SK-N-SH (cell line): ENCODE measurements at regions not wholly inside any gene's neighbourhood (a gene's known extent, or its start where the extent isn't known, plus 50 kb on each side); places are given as distances from the start of the nearest gene placed in this dataset.

Experiments used
- CTCF ChIA-PET: fragments of 300-600, 350-600 bp; formaldehyde crosslinking; extraction: SDS; loops from one replicate; lab custom pipeline; 2021; lab: Yijun Ruan, JAX
- POLR2A ChIA-PET: fragments of 350-600 bp; sonication (Branson Sonifier 250); formaldehyde crosslinking; extraction: SDS; loops from one replicate; lab custom pipeline; 2020; ENCODE audit warnings: antibody characterized with exemption, inconsistent platforms; lab: Yijun Ruan, JAX
- DNase-seq: peaks from one replicate; pipeline ENCODE4 v3.0.0; 2012
- H2AFZ ChIP-seq: fragments of 200-600 bp; sonication (generic); 2 replicates; pipeline ENCODE4 v1.8.1; 2016; ENCODE audit warnings: antibody characterized with exemption, mild to moderate bottlenecking, low read depth
- H3F3A ChIP-seq: fragments of 200-600 bp; sonication (generic); replicated peaks from 2 replicates; pipeline ENCODE3; 2016; ENCODE audit warnings: antibody characterized with exemption, mild to moderate bottlenecking; ENCODE audit not compliant: insufficient read depth
- H3K27ac ChIP-seq, 2 experiments: fragments of 200-500 bp in 1 of 2; fragments of 200-600 bp in 1 of 2; sonication (Bioruptor generic) in 1 of 2; sonication (generic), shearing (Covaris generic) in 1 of 2; 2 replicates each; pipeline versions ENCODE4 v1.5.1 to v1.6.1; 2014 to 2016; ENCODE audit warnings: low read depth in 2 of 2, inconsistent platforms in 1 of 2, low read length in 1 of 2, mild to moderate bottlenecking in 1 of 2, mixed read lengths in 1 of 2
- H3K27me3 ChIP-seq: fragments of 200-600 bp; sonication (generic), shearing (Covaris generic); 2 replicates; pipeline ENCODE4 v1.6.1; 2016; ENCODE audit warnings: mixed run types; ENCODE audit not compliant: insufficient read depth
- H3K36me3 ChIP-seq, 2 experiments: fragments of 200-500 bp in 1 of 2; fragments of 200-600 bp in 1 of 2; sonication (Bioruptor generic) in 1 of 2; sonication (generic) in 1 of 2; replicated peaks in 1 of 2; 2 replicates each; pipeline versions ENCODE3 to v1.5.1; 2014 to 2016; ENCODE audit warnings: low read length in 1 of 2, mild to moderate bottlenecking in 1 of 2; ENCODE audit not compliant: insufficient read depth in 2 of 2, control insufficient read depth in 1 of 2
- H3K4me1 ChIP-seq, 2 experiments: fragments of 200-500 bp in 1 of 2; fragments of 200-600 bp in 1 of 2; sonication (Bioruptor generic) in 1 of 2; sonication (generic), shearing (Covaris generic) in 1 of 2; 2 replicates each; pipeline versions ENCODE4 v1.5.1 to v1.6.1; 2014 to 2016; ENCODE audit warnings: low read depth in 1 of 2, low read length in 1 of 2, mixed run types in 1 of 2; ENCODE audit not compliant: insufficient read depth in 2 of 2, control insufficient read depth in 1 of 2
- H3K4me2 ChIP-seq: fragments of 200-600 bp; sonication (generic), shearing (Covaris generic); 2 replicates; pipeline ENCODE4 v1.6.1; 2017; ENCODE audit warnings: mixed run types
- H3K4me3 ChIP-seq, 2 experiments: fragments of 200-500 bp in 1 of 2; fragments of 200-600 bp in 1 of 2; sonication (Bioruptor generic) in 1 of 2; sonication (generic), shearing (Covaris generic) in 1 of 2; 2 replicates each; pipeline versions ENCODE4 v1.5.1 to v1.8.1; 2014 to 2016; ENCODE audit warnings: low read depth in 2 of 2, inconsistent platforms in 1 of 2, low read length in 1 of 2, mild to moderate bottlenecking in 1 of 2, mixed read lengths in 1 of 2, moderate library complexity in 1 of 2
- H3K79me2 ChIP-seq: fragments of 200-600 bp; sonication (generic); 2 replicates; pipeline ENCODE4 v1.8.1; 2017; ENCODE audit warnings: mild to moderate bottlenecking; ENCODE audit not compliant: insufficient read depth
- H3K9ac ChIP-seq: fragments of 200-600 bp; sonication (generic); 2 replicates; pipeline ENCODE4 v1.6.1; 2017; ENCODE audit warnings: mixed run types
- H3K9me2 ChIP-seq: fragments of 200-600 bp; sonication (generic); 2 replicates; pipeline ENCODE4 v1.6.1; 2017; ENCODE audit warnings: mixed run types
- H3K9me3 ChIP-seq: fragments of 200-600 bp; sonication (generic); 2 replicates; pipeline ENCODE4 v1.6.1; 2017; ENCODE audit warnings: mixed run types, mild to moderate bottlenecking, moderate library complexity
- H4K20me1 ChIP-seq: fragments of 200-600 bp; sonication (generic); 2 replicates; pipeline ENCODE4 v1.6.1; 2017; ENCODE audit warnings: mild to moderate bottlenecking, mixed run types; ENCODE audit not compliant: insufficient read depth
- EP300 ChIP-seq, 2 experiments: IDR thresholded peaks; 2 replicates each; pipeline versions ENCODE4 v1.4.0 to v1.6.1; 2012; ENCODE audit warnings: borderline replicate concordance in 1 of 2, low read depth in 1 of 2, low read length in 1 of 2
- NFIC ChIP-seq: IDR thresholded peaks from 2 replicates; pipeline ENCODE4 v1.4.0; 2012; ENCODE audit warnings: borderline replicate concordance
- NRF1 ChIP-seq: IDR thresholded peaks from 2 replicates; pipeline ENCODE4 v1.6.1; 2012; ENCODE audit warnings: low read depth, mild to moderate bottlenecking, low read length
- POLR2AphosphoS5 ChIP-seq: IDR thresholded peaks from 2 replicates; pipeline ENCODE4 v1.6.1; 2012; ENCODE audit warnings: low read depth, low read length
- RFX5 ChIP-seq: IDR thresholded peaks from 2 replicates; pipeline ENCODE4 v1.6.1; 2012; ENCODE audit warnings: mild to moderate bottlenecking, improper control_type of control experiment, low read length
- SIN3A ChIP-seq: IDR thresholded peaks from 2 replicates; pipeline ENCODE4 v1.6.1; 2012; ENCODE audit warnings: low read depth, mild to moderate bottlenecking, low read length, moderate library complexity, borderline replicate concordance
- TAF1 ChIP-seq: IDR thresholded peaks from 2 replicates; pipeline ENCODE4 v1.6.1; 2012; ENCODE audit warnings: low read depth, mild to moderate bottlenecking, low read length, moderate library complexity, borderline replicate concordance
- YY1 ChIP-seq: IDR thresholded peaks from 2 replicates; pipeline ENCODE4 v1.4.0; 2012; ENCODE audit warnings: low read depth, mild to moderate bottlenecking
- WGBS: methylation state at CpG from one replicate; pipeline ENCODE4 v1.1.6; 2017; ENCODE audit warnings: low lambda C conversion rate; 5-methylcytosine and 5-hydroxymethylcytosine counted together
- TF ChIP-seq, protein P1 (sequence below): fragments of 150-350 bp; IDR thresholded peaks from 2 replicates; pipeline ENCODE4 v1.6.1; 2017; ENCODE audit warnings: antibody characterized with exemption, low read length, low read depth, borderline replicate concordance
- TF ChIP-seq, protein P2 (sequence below): IDR thresholded peaks from 2 replicates; pipeline ENCODE4 v1.4.0; 2012; ENCODE audit warnings: low read depth
- TF ChIP-seq, protein P3 (sequence below): fragments of 200-600 bp; sonication (generic); IDR thresholded peaks from 2 replicates; pipeline ENCODE4 v1.6.1; 2017; ENCODE audit warnings: antibody characterized with exemption, mild to moderate bottlenecking, moderate library complexity
- TF ChIP-seq, protein P4 (sequence below): fragments of 150-350 bp; IDR thresholded peaks from 2 replicates; pipeline ENCODE4 v1.6.1; 2016; ENCODE audit warnings: mild to moderate bottlenecking, low read depth, low read length
- TF ChIP-seq, protein P5 (sequence below): IDR thresholded peaks from 2 replicates; pipeline ENCODE4 v1.6.1; 2012; ENCODE audit warnings: mild to moderate bottlenecking, low read depth, low read length, moderate library complexity

DNA sequence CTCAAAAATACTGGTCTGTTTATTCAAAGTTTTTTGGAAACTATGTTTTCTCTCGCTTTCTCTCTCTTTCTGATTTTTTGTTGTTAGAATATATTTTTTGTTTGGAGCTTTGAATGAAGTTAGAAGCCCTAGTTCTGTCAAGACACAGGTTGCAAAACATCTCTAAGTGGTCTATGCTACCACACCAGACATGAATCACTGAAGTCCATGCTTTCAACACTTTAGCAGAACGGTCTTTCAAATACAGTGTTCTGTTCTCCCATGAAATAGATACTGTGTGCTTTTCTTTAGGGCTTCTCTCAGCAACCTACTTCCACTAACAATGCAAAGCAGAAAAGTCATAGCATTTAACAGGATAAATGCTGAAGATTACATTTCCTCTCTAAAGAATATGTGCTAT, 392.5 kb downstream of the TMEM167A start:
- H3K4me3 ChIP-seq = no peak overlapping the region
- no peaks in the 10 kb centered on the region for H3K79me2 ChIP-seq
- no peaks in the 10 kb centered on the region for H4K20me1 ChIP-seq
- no peaks in the 10 kb centered on the region for H3K27me3 ChIP-seq
- no peak overlapping the region for H3K4me2 ChIP-seq
- H3K27ac ChIP-seq = no peak overlapping the region
- TF ChIP-seq EP300 (IDR thresholded peaks at IDR 0.05; ENCODE audit: borderline replicate concordance in 1 of 2, low read depth in 1 of 2, low read length in 1 of 2) (no peak), NFIC (no peak), SIN3A (no peak), YY1 (no peak), POLR2AphosphoS5 (no peak), RFX5 (no peak), TAF1 (no peak), NRF1 (no peak)
- TF ChIP-seq, protein P1, sequence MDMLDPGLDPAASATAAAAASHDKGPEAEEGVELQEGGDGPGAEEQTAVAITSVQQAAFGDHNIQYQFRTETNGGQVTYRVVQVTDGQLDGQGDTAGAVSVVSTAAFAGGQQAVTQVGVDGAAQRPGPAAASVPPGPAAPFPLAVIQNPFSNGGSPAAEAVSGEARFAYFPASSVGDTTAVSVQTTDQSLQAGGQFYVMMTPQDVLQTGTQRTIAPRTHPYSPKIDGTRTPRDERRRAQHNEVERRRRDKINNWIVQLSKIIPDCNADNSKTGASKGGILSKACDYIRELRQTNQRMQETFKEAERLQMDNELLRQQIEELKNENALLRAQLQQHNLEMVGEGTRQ = no peak
- TF ChIP-seq, protein P2, sequence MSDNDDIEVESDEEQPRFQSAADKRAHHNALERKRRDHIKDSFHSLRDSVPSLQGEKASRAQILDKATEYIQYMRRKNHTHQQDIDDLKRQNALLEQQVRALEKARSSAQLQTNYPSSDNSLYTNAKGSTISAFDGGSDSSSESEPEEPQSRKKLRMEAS = no peak
- TF ChIP-seq, protein P3, sequence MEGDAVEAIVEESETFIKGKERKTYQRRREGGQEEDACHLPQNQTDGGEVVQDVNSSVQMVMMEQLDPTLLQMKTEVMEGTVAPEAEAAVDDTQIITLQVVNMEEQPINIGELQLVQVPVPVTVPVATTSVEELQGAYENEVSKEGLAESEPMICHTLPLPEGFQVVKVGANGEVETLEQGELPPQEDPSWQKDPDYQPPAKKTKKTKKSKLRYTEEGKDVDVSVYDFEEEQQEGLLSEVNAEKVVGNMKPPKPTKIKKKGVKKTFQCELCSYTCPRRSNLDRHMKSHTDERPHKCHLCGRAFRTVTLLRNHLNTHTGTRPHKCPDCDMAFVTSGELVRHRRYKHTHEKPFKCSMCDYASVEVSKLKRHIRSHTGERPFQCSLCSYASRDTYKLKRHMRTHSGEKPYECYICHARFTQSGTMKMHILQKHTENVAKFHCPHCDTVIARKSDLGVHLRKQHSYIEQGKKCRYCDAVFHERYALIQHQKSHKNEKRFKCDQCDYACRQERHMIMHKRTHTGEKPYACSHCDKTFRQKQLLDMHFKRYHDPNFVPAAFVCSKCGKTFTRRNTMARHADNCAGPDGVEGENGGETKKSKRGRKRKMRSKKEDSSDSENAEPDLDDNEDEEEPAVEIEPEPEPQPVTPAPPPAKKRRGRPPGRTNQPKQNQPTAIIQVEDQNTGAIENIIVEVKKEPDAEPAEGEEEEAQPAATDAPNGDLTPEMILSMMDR = no peak
- TF ChIP-seq, protein P4, sequence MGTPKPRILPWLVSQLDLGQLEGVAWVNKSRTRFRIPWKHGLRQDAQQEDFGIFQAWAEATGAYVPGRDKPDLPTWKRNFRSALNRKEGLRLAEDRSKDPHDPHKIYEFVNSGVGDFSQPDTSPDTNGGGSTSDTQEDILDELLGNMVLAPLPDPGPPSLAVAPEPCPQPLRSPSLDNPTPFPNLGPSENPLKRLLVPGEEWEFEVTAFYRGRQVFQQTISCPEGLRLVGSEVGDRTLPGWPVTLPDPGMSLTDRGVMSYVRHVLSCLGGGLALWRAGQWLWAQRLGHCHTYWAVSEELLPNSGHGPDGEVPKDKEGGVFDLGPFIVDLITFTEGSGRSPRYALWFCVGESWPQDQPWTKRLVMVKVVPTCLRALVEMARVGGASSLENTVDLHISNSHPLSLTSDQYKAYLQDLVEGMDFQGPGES = no peak
- TF ChIP-seq, protein P5, sequence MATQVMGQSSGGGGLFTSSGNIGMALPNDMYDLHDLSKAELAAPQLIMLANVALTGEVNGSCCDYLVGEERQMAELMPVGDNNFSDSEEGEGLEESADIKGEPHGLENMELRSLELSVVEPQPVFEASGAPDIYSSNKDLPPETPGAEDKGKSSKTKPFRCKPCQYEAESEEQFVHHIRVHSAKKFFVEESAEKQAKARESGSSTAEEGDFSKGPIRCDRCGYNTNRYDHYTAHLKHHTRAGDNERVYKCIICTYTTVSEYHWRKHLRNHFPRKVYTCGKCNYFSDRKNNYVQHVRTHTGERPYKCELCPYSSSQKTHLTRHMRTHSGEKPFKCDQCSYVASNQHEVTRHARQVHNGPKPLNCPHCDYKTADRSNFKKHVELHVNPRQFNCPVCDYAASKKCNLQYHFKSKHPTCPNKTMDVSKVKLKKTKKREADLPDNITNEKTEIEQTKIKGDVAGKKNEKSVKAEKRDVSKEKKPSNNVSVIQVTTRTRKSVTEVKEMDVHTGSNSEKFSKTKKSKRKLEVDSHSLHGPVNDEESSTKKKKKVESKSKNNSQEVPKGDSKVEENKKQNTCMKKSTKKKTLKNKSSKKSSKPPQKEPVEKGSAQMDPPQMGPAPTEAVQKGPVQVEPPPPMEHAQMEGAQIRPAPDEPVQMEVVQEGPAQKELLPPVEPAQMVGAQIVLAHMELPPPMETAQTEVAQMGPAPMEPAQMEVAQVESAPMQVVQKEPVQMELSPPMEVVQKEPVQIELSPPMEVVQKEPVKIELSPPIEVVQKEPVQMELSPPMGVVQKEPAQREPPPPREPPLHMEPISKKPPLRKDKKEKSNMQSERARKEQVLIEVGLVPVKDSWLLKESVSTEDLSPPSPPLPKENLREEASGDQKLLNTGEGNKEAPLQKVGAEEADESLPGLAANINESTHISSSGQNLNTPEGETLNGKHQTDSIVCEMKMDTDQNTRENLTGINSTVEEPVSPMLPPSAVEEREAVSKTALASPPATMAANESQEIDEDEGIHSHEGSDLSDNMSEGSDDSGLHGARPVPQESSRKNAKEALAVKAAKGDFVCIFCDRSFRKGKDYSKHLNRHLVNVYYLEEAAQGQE = no peak
- H3K4me1 ChIP-seq = no peaks in the 10 kb centered on the region; a peak in 1 of 4 replicates
- no peaks in the 10 kb centered on the region for H3K9me3 ChIP-seq
- H3K36me3 ChIP-seq = no peaks in the 10 kb centered on the region
- no peak for DNase-seq
- no peaks in the 10 kb centered on the region for H3K9me2 ChIP-seq
- WGBS = 58% methylated on average over 2 of the region's 2 CpGs
- ChIA-PET POLR2A (no interaction called here), CTCF (no interaction called here)
- H3K9ac ChIP-seq = no peak overlapping the region
- H2AFZ ChIP-seq = no peak overlapping the region
- H3F3A ChIP-seq = peaks cover 3% of the 10 kb centered on the region
